Osteoblast (primary cell): ENCODE measurements at regions not wholly inside any gene's neighbourhood (a gene's known extent, or its start where the extent isn't known, plus 50 kb on each side); places are given as distances from the start of the nearest gene placed in this dataset.

ENCODE experiments used
- DNase-seq: peaks from one replicate; pipeline ENCODE4 v3.0.0; 2011; ENCODE audit warnings: low spot score, mixed read lengths; ENCODE audit not compliant: insufficient read length; ENCODE audit errors: missing footprints
- H2AFZ ChIP-seq: 2 replicates; pipeline ENCODE4 v1.6.0; 2011; ENCODE audit warnings: mild to moderate bottlenecking, low read length
- H3K27ac ChIP-seq: 2 replicates; pipeline ENCODE4 v1.5.1; 2011; ENCODE audit warnings: mild to moderate bottlenecking, low read depth, low read length, moderate library complexity
- H3K27me3 ChIP-seq: 2 replicates; pipeline ENCODE4 v1.6.0; 2012; ENCODE audit warnings: mild to moderate bottlenecking, control low read depth, inconsistent platforms, low read length, moderate library complexity; ENCODE audit not compliant: insufficient read depth
- H3K36me3 ChIP-seq: 2 replicates; pipeline ENCODE4 v1.5.1; 2011; ENCODE audit warnings: mild to moderate bottlenecking, low read length, control low read depth, moderate library complexity; ENCODE audit not compliant: insufficient read depth
- H3K4me1 ChIP-seq: 2 replicates; pipeline ENCODE4 v1.5.1; 2011; ENCODE audit warnings: mild to moderate bottlenecking, low read length, control low read depth, moderate library complexity; ENCODE audit not compliant: insufficient read depth
- H3K4me2 ChIP-seq: 2 replicates; pipeline ENCODE4 v1.6.0; 2011; ENCODE audit warnings: mild to moderate bottlenecking, low read length; ENCODE audit not compliant: insufficient read depth
- H3K4me3 ChIP-seq: fragments of 200-600 bp; sonication (generic); 3 replicates; pipeline ENCODE4 v1.5.1; 2012; ENCODE audit warnings: mild to moderate bottlenecking, low read length, inconsistent platforms; ENCODE audit not compliant: insufficient read depth
- H3K79me2 ChIP-seq: 2 replicates; pipeline ENCODE4 v1.6.0; 2012; ENCODE audit warnings: mild to moderate bottlenecking, low read length, control low read depth, inconsistent platforms; ENCODE audit not compliant: insufficient read depth
- H3K9me3 ChIP-seq: 2 replicates; pipeline ENCODE4 v1.5.1; 2011; ENCODE audit warnings: low read depth, low read length, control low read depth
- H4K20me1 ChIP-seq: 2 replicates; pipeline ENCODE4 v1.6.0; 2012; ENCODE audit warnings: mild to moderate bottlenecking, low read length, control low read depth; ENCODE audit not compliant: insufficient read depth
- TF ChIP-seq, protein P1 (sequence below): IDR thresholded peaks from 2 replicates; pipeline ENCODE4 v1.5.1; 2011; ENCODE audit warnings: mild to moderate bottlenecking, low read depth, low read length, moderate library complexity; ENCODE audit errors: extremely low read depth

DNA sequence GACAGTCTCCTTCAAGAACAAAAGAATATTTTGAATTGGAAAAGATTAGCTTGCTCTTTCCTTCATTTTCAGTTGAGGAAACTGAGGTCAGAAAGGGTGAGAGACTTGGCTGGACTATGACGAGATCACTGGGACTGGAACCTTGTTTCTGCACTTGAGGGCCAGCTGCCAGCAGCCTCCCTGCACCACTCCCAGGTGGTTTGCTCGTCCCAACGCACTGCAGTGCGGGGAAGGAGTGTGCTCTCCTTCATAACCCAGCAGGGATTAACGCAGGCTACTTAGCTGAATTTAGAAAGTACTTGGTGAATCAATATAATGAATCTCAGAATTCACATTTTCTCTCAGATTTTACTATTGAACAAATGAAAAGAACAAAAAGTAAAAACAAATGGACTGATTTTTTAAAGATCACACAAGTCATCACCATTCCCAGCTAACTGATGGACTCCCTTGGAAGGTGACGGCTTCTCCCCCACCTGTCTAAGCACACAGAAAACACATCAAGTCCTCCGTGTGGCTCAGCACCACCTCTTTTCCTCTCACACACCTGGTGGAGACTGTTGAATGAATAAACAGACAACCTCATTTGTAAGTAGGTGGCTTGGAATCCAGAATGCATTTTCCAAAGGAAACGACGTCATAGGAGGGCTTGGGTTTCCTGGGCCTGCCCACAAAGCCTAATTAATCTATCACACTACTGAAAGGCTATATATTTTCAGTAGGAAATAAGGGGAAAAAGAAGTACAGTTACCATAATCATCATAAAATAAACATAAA lies 121.0 kb downstream of the QRSL1 start:
- H3K27ac ChIP-seq: no peak overlapping the region
- H2AFZ ChIP-seq: no peak overlapping the region

DNA sequence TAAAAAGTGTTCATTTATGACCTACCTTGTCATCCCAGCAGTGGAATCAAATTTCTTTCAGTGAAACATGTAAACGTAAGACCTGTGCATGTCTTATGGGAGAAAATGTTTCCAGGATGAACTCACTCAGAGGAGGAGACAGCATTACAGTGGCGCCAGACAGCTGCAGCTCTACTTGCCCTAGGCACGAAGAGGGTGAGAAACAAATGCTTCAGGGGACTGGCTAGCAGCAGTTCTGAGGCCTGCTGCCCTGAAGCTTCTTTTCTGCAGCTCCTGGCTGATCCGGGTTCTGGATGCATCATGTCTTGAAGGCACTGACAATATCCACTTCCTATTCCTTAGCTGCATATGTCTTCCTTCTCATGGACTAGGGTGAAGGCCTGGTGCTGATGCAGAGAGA lies 120.2 kb downstream of the QRSL1 start:
- Histone ChIP-seq H3K27me3 (peaks cover 20% of the 10 kb centered on the region), H3K9me3 (no peaks in the 10 kb centered on the region), H2AFZ (no peak overlapping the region), H3K79me2 (no peaks in the 10 kb centered on the region), H3K4me2 (no peak overlapping the region), H4K20me1 (no peaks in the 10 kb centered on the region), H3K27ac (no peak overlapping the region), H3K4me1 (peaks cover 6% of the 10 kb centered on the region), H3K36me3 (no peaks in the 10 kb centered on the region), H3K4me3 (no peak overlapping the region)
- DNase-seq: no peak
- TF ChIP-seq, protein P1, sequence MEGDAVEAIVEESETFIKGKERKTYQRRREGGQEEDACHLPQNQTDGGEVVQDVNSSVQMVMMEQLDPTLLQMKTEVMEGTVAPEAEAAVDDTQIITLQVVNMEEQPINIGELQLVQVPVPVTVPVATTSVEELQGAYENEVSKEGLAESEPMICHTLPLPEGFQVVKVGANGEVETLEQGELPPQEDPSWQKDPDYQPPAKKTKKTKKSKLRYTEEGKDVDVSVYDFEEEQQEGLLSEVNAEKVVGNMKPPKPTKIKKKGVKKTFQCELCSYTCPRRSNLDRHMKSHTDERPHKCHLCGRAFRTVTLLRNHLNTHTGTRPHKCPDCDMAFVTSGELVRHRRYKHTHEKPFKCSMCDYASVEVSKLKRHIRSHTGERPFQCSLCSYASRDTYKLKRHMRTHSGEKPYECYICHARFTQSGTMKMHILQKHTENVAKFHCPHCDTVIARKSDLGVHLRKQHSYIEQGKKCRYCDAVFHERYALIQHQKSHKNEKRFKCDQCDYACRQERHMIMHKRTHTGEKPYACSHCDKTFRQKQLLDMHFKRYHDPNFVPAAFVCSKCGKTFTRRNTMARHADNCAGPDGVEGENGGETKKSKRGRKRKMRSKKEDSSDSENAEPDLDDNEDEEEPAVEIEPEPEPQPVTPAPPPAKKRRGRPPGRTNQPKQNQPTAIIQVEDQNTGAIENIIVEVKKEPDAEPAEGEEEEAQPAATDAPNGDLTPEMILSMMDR: no peak

More for the DNA sequence above, 121.0 kb downstream of the QRSL1 start:
- TF ChIP-seq, protein P1: no peak
- Histone ChIP-seq H4K20me1 (no peaks in the 10 kb centered on the region), H3K27me3 (peaks cover 20% of the 10 kb centered on the region), H3K36me3 (no peaks in the 10 kb centered on the region), H3K79me2 (no peaks in the 10 kb centered on the region), H3K4me2 (no peak overlapping the region), H3K9me3 (no peaks in the 10 kb centered on the region), H3K4me1 (peaks cover 6% of the 10 kb centered on the region), H3K4me3 (no peak overlapping the region)
- no peak for DNase-seq

DNA sequence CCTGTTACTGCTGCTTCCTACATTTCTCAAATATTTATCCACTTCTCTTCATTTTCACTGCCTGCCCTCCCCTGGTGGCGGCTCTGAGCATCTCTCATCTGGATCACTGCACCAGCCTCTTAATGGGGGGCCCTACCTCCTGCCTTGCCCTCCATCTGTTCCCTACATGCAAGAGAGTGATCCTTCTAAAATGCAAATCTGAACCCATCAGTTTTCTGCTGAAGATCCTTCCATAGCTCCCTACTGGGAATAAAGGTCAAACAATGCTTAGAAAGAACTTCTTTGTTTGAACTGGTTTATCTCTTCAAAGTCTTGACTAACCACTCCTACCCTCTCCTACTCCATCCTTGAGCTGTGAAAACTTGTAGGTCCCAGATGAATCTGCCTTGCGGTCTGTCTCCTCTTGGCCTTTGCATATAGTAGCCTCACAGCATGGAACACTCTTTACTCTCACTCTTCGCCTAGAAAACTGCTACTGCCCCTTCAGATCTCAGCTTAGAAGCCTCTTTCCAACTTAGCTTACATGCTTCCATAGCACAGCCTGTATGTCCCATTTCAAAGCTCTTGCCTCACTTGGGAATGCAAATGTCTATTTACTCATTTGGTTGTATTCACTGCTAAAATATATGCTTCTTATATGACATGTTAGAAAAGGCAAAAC lies 119.3 kb downstream of the QRSL1 start:
- no peaks in the 10 kb centered on the region for H4K20me1 ChIP-seq
- H3K27me3 ChIP-seq: peaks cover 20% of the 10 kb centered on the region
- no peaks in the 10 kb centered on the region for H3K79me2 ChIP-seq
- no peak overlapping the region for H3K4me2 ChIP-seq
- no peak for DNase-seq
- no peaks in the 10 kb centered on the region for H3K9me3 ChIP-seq
- no peak overlapping the region for H3K27ac ChIP-seq
- H3K36me3 ChIP-seq: no peaks in the 10 kb centered on the region
- peaks cover 6% of the 10 kb centered on the region for H3K4me1 ChIP-seq
- H3K4me3 ChIP-seq: no peak overlapping the region
- no peak overlapping the region for H2AFZ ChIP-seq
- TF ChIP-seq, protein P1: no peak

DNA sequence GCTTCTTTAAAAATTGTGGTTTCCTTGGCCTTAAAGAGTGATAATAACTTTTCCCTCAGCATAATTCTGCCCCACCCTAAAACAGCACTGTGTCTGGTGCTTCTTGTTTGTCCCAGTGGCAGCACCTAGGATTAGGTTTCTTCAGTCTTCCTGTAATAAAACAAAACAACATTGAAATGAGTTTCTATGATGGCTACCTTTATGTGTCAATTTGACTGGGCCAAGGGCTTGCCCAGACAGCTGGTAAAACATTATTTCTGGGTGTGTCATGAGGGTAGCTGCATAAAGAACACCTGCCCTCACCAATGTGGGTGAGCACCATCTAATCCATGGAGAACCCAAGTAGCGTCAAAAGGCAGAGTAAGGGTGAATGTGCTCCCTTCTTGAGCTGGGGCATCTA lies 117.8 kb downstream of the QRSL1 start:
- no peak for DNase-seq
- H3K36me3 ChIP-seq: no peaks in the 10 kb centered on the region

More for the DNA sequence above, 117.8 kb downstream of the QRSL1 start:
- no peak overlapping the region for H3K4me3 ChIP-seq
- H3K4me1 ChIP-seq: peaks cover 6% of the 10 kb centered on the region
- no peak overlapping the region for H3K27ac ChIP-seq
- no peaks in the 10 kb centered on the region for H4K20me1 ChIP-seq
- H3K9me3 ChIP-seq: no peaks in the 10 kb centered on the region
- peaks cover 20% of the 10 kb centered on the region for H3K27me3 ChIP-seq
- TF ChIP-seq, protein P1: no peak
- no peak overlapping the region for H2AFZ ChIP-seq
- no peaks in the 10 kb centered on the region for H3K79me2 ChIP-seq
- H3K4me2 ChIP-seq: no peak overlapping the region
